HG03066 (cell line): ENCODE measurements at regions not wholly inside any gene's neighbourhood (a gene's known extent, or its start where the extent isn't known, plus 50 kb on each side); places are given as distances from the start of the nearest gene placed in this dataset.

ENCODE experiments used
- ATAC-seq: cut with Tn5 transposase; IDR thresholded peaks from one replicate; pipeline ENCODE4 v1.9.1; 2021; ENCODE audit warnings: low read depth; ENCODE audit not compliant: unreplicated experiment

DNA sequence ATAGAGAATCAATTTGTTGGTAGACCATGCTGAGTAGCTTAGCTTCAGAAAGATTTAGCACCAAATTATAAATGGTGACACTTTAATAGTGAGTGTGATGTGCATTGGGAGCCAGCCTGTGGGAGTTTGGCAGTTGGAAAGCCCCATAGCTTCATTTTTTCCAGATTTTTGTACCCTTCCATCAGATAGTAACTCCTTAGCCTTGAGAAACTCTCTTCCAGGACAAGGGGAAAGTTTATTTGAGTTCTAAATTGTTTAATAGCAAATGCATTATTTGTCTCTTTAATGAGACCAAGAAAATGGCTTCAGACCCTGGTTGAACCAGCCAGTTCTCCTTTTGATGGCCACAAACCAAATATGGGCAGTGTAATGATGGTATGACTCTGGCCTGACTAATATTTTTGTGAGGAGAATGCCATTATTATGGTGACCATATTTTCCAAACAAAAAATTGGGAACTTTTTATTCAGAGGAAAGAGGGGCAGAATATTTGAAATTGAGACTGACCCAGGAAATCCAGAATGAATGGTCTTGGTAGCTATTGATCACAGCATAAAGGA, 49.8 kb downstream of the PLCE1 start:
- ATAC-seq: no peak

DNA sequence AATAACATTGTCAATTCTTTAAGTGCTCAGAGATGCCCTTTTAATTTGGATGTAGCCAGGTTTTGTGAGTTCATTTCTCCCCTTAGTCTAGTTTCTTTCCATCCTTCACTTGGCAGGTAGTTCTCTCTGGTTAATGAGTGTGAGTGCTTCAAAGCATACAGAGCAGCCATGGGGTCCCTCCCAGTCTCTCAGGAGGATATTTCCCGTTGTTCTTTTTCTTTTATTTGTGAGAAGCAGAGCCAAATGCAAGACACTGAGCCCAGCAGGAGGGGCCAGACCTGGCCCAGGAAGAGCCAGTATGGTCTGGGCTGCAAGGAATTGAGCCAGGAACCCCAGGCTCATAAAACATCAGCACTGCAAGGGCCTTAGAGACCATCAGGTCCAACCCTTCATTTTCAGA, 52.4 kb downstream of the PLCE1 start:
- no peak for ATAC-seq

DNA sequence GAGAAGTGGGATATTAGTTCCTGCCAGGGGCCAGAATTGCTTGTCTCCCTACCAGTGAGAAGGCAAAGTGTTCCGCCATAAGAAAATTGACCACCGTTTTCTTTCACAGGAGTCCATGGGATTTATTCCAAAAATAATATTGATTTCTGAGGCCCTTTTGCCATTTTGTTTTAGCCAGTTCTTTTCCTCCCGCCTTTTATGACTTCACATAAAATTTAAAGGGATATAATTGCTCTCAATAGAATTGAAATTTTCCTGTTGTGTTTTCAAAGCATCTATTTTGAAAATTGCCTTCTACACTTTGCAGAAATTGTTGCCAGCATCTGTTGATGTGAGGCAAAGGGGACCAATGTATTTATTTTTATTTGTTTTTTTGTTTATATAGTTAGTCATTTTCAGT, 53.6 kb downstream of the PLCE1 start:
- no peak for ATAC-seq

DNA sequence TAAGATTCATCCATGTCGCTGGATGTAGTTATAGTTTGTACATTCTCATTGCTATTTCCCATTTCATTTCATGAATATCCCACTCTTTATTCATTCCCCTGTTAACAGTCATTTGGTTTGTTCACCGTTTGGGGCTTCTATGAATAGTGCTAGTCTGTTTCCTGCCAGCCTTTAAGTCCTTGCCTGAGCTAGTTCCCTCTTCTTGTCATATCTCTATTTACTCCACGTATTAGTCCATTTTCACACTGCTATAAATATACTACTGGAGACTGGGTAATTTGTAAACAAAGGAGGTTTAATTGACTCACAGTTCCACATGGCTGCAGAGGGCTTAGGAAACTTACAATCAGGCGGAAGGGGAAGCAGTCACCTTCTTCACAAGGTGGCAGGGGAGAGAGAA, 56.2 kb downstream of the PLCE1 start:
- ATAC-seq: no peak

DNA sequence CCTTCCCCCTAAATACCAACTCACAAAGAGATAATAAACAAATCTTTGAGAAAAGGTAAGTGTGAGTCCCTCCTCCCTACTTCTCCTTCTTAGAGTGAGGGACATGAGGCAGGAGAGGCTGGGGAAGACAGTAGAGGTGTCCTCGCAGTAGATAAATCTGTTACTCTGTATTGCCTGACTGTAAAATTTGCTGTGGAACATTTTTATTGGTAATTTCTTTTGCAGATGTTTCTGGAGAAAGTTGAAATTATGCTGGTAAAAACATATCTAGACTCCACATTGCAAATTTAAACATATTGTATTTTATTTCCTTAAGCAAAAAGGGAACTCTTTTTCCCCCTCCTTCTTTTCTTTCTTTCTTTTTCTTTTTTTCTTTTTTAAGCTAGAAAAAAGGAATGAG, 58.5 kb downstream of the PLCE1 start:
- ATAC-seq: no peak

DNA sequence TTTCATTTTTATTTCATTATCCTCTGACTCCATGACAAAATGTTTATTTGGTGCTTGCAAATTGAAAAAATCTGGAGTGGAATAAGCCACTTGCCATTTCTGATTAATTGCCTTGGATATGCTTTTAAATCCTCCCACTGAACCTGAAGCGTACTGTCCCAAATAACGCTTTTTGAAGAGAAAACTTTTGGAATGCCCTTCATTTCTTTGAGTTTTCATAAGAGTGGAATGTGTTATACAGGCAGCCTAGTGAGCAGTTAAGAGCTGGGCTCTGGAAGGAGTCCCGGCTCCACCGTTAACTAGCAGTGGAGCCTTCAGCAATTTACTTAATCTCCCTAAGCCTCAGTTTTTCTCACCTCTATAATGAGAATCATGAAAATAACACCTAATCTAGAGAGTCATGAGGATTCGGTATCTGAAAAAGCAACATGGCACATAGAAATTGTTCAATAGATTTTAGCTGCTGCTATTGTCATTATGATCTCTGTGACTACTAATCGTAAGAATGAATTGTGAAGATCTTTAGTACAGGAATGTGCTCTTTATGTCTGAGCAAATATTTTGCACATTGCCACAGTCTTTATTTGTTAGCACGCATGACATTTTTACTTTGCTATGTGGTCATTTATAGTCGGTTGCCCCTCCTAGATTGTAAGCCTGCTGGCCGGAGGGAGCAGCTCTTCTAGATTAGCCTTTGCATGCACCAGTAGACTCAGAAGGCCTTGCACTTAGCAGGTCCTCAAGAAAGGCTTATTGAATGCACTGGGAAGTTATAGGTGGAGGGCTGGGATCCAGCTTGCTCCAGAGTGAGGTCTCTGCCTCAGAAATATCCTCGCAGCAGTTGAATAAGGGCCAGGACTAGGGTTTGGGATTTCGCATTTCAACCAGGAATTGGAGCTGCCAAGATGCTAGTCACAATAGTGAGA, 59.4 kb downstream of the PLCE1 start:
- ATAC-seq: no peak

DNA sequence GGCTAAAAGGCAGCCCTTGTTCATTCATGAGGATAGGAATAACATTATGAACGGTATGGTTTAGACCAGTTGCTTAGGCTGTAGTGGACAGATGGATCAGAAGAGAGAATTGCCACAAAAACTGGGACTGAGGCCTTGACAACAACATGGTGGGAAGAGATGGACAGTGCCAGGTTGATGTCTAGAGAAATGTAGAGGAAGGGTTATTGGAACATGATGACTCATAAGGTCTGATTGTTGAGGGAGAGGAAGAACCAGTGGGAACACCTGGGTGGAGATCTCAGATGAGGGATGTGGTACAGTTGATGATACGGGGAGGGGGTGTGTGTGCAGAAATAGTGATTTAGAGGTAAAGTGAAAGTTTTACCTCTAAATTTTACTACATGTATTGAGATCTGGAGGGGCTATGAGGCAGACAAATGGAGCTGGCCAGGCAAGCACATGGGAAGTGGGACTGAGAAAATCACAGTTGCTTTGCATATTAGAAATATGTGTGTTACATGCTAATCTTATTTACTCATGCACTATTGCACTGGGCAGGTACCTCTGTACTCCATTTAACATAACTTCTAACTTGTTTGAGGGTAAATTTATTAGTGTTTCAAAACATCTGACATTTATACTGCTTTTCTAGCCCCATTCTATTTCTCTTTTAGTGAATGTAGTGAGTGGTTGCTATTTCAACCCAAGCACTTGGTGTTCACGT, 65.6 kb downstream of the PLCE1 start:
- no peak for ATAC-seq

DNA sequence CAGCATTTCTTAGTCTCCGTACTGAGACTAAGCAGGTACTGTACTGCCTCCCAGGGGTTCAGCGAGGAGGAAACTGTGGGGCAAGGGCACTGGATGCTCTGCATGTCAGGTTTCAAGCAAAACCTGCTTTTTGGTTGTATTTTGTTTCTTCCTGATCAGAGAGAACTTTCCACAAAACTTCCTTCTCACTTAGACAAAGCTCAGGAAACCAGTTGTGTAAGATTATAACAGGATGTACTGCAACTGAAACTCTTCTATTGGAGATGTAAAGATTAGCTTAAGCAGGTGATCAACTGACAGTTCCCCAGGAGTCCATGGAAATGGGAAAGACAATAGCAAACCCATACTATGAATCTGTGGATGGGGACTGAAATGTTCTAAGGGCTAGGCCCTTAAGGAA, 67.3 kb downstream of the PLCE1 start:
- ATAC-seq: no peak

DNA sequence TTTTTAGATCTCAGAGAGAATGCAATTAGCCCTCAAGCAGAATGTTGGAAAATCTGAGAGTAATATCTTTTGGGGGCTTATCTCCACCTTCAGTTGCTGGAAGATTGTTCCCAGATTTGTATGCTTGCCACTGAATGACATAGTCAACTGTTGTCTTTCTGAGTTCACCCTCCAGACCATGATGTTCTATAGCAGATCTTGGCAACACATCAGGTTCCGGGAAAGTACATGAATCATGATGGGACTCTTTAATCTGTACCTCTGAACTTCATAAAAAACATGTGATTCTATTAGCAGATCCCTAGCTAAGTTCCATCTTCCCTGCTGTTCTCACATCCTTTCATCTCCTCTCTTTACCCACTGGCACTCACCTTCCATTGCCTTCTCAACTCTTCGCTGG, 68.9 kb downstream of the PLCE1 start:
- no peak for ATAC-seq

DNA sequence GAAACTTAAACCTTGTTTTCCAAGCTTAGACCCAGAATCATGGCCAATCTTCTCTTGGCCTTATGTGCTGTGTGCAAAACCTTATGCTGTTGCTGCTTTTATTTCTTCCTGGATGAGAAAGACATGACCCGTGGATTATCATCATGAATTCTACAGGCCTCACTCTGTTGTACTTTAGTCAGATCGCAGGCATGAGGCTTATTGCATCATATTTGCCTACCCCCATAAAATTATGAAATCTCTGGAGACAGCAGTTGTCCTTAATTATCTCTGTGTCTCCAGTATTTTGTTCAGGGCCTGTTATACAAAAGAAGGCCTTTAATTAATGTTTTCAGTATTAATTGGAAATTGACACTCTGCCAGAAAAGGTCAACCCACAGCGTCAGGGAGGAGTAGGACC, 71.6 kb downstream of the PLCE1 start:
- no peak for ATAC-seq

DNA sequence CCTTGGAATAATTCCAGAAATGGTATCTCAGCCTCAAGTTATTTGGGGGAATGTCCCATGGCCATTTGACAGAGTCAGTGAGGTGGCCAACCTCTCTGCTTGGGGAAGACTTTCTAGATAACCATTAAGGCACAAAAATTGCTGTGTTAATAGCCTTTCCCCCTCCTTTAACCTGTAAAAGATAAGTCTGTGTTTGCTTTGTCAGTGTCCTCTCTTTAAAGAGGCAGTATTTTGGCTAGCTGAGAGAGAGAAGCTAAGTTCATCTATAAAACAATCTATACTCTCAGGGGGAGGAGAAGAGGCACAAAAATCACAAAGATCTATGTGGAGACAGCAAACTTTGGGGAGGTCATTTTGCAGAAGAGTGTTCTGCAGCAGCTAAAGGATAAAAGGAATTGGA, 72.1 kb downstream of the PLCE1 start:
- no peak for ATAC-seq

DNA sequence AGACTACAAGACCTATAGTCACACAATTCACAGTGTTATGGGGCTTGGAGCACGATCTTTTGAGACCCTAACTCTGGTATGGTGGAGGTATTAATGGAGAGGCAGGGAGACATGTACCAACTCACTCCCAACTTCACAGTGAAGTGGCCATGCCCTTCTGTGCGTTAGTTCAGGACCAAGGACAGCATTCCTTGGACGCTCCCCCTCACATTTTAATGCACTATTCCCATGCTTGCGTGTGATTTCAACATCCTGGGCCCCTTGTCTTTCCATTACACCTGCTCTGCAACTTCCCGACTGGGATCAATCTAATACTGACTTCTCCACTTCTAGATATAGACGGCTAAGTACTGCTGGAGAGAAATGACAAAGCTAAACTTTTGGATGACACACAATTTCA, 72.7 kb downstream of the PLCE1 start:
- no peak for ATAC-seq

DNA sequence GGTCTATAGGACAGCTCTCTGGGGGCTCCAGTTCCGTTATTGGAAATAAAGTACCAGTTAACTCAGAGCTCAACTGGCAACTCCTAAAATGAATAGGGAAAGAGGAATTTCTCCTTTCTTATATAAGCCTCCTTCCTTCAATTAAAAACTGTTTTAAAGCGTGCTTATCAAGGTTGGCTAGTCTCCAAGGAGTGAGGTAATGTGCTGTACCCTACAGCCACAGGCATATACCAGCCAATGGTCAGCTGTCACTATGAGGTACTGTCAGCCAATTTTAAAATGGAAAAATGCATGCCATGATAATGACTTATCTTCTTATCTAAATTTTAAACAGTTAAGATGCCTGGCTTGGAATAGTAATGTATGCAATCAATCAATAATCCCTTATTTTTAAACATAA, 76.2 kb downstream of the PLCE1 start:
- ATAC-seq: no peak

DNA sequence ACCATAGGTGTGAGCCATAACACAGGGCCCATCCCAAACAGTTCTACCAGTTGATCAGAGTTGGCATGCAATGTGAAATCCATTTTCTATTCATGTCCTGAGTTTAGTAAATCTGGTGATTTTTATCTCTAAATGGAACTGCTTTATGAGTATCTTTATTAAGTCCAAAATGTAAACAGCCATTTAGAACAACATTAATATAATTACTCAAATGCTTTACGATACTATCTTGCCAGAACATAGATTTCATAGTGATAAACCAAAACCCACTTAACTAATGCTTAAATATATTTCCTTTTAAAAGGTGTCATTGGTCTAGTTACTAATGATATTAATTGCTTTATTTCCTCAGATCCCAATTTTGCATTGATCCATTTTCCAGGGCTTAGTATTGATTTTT, 80.7 kb downstream of the PLCE1 start:
- no peak for ATAC-seq

DNA sequence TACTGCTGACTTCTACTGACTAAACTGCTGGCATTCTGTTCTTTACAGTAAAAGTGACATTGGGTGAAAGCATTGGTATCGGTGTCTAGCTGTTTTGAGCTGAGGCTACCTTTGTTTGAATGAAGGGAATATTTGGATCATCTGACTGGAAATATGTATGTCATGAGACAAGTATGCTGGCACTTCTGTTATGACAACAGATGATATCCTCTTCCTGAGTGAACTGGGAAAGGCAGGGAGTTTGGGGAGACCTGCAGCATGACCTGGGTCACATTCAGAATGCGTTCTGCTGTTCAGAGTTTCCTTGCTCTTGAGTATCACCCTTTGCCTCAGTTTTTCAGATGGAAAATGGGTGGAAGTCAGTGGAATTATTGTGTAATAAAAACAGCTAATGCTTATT, 81.8 kb downstream of the PLCE1 start:
- no peak for ATAC-seq

DNA sequence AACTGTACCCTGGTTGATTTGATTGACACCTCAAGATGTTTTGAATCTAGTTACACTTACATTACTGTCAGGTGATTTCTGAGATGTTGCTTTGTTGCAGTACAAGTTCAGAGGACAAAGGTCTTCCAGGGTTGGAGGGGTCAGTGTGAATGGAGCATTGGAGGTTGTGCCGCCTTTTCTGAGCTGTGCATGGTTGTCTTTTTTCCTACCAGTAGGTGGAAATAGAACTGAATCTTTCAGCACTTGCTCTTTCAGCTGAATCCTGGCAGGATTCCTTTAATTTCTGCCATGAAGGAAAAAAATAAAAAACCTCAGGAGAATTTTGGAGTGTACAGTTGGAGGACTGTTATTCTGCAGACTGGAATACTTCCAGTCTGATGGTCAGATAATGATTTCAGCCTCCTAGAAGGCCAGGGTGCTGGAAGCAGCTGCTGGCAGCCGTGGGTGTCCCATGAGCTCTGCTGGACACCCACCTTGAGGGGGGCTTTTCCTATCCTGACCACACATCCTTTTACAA, 82.7 kb downstream of the PLCE1 start:
- no peak for ATAC-seq

DNA sequence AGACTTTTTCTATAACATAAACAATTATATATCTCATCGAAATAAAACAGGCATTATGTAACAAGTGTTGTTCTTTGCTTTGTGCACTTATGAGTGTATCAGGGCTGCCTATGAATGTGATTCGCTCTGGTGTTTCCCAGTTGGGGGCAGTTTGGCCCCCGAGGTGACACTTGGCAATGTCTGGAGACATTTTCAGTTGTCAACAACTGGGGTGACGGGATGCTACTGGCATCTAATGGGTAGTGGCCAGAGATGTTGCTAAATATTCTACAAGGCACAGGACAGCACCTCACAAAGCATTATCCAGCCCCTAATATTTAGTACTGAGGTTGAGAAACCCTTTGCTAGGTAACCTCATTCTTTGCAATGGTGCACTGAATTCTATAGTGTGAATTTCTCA, 83.3 kb downstream of the PLCE1 start:
- ATAC-seq: no peak

DNA sequence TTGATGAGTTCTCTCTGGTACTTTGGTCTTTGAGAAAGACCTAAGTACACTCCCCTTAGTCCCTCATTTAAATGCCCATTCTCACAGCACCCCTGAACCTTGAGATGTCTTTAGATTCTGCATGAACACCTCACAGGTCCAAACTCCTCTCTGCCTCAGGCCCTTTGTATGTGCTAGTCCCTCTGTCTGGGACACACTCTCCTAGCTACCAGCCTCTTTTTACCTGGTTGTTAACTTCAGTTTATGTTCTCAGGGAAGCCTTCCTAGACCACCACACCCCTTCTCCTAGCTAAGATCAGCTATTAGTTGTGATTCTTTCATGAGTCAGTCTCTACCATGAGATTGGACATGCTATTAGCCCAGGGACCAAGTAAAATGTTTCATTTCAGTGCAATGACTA, 86.4 kb downstream of the PLCE1 start:
- no peak for ATAC-seq

DNA sequence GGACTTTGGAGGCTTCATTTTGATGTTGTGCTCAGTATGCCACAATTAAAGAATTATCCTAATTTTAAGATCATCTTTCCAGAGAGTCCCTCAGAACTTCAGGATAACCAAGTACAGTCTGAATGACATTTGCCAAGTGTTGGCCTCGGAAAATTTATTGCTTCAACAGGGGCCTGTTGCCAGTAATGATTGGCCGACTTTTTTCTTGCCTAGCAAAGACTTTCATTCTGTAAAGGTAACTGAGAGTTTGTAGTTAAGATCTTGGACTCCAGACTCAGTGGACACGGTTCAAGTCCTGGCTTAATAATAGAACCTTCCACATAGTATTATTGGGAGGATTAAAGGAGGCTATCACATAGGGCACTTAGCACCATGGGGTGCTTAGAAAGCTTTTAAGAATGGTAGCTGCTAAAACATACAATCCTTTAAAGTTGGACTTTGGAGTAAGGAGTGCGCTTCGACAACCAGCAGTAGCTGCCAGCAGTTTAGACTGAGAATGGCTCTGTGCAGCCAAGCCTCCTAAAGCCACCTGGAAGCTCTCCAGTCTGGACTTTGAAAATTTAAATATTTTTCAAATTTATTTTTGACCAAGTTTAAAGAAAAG, 90.0 kb downstream of the PLCE1 start:
- ATAC-seq: no peak

DNA sequence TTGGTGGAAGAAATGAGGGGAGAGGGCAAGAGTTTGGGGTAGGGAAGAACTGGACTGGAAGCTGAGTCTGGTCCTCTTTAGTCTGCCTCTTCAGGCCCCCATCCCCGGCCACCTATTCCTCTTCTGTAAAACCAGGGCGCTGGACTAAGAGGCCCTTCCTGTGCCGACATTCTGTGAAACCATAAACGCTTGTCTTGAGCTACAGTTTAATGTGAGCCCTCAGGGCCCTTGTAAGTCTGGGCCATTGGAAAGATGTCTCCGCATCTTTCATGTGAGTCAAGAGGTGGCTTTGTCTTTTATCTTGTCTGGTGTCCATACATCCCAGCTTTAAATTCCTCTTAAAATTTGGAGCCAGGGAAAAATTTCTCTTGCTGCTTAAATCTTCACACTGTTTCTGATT, 90.6 kb downstream of the PLCE1 start:
- no peak for ATAC-seq

DNA sequence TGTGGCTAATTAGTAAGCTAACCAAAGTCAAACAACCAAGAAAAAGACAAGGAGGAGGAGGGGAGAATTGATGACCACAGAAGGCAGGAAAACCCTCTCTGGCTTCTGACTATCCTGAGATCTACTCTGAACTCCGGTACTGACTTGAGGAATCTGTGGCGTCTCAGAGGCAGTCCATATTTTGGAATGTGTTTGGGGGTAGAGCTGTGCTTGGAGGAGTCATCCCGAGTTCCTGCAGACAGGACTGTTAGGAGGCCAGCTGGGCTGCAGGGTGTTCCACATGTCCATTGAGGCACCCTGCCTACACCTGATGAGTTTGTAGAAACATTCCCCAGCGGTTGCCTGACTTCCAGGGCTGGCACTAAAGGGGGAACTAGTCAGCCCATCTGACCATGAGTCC, 91.6 kb downstream of the PLCE1 start:
- ATAC-seq: no peak
